WTC11 (cell line): ENCODE measurements at regions not wholly inside any gene's neighbourhood (a gene's known extent, or its start where the extent isn't known, plus 50 kb on each side); places are given as distances from the start of the nearest gene placed in this dataset.

ENCODE experiments used
- CREB1 ChIP-seq: sonication (generic); formaldehyde crosslinking; IDR thresholded peaks from 2 replicates; pipeline ENCODE4 v1.8.0; 2023; ENCODE audit warnings: mild to moderate bottlenecking, missing genetic modification reagents
- CTCF ChIP-seq: fragments of 200-600 bp; IDR thresholded peaks from 2 replicates; pipeline ENCODE4 v1.8.0; 2022; ENCODE audit warnings: antibody characterized with exemption
- NFYB ChIP-seq: sonication (generic); formaldehyde crosslinking; conservative IDR thresholded peaks from 2 replicates; pipeline ENCODE4 v1.8.0; 2022; ENCODE audit warnings: low read depth, missing genetic modification reagents
- TEAD4 ChIP-seq: sonication (generic); formaldehyde crosslinking; IDR thresholded peaks from 2 replicates; pipeline ENCODE4 v1.8.0; 2022; ENCODE audit warnings: mild to moderate bottlenecking, missing genetic modification reagents
- TP53 ChIP-seq: sonication (generic); formaldehyde crosslinking; IDR thresholded peaks from 2 replicates; pipeline ENCODE4 v1.8.1; 2023; ENCODE audit warnings: mild to moderate bottlenecking, missing genetic modification reagents
- TF ChIP-seq, protein P1 (sequence below): sonication (generic); formaldehyde crosslinking; IDR thresholded peaks from 2 replicates; pipeline ENCODE4 v1.8.1; 2022; ENCODE audit warnings: mild to moderate bottlenecking, moderate library complexity, missing genetic modification reagents
- TF ChIP-seq, protein P2 (sequence below): sonication (generic); formaldehyde crosslinking; IDR thresholded peaks from 2 replicates; pipeline ENCODE4 v1.8.0; 2023; ENCODE audit warnings: missing genetic modification reagents, mild to moderate bottlenecking, borderline replicate concordance
- TF ChIP-seq, protein P3 (sequence below): fragments of 250-450 bp; sonication (Bioruptor Pico); IDR thresholded peaks from 2 replicates; pipeline ENCODE4 v1.8.0; 2021; ENCODE audit warnings: mild to moderate bottlenecking

GRCh38 chr2:37865640-37866039 lies 59.4 kb upstream of the RMDN2 start:
- no peak for TF ChIP-seq CREB1
- no peak for TF ChIP-seq CTCF
- TF ChIP-seq, protein P1, sequence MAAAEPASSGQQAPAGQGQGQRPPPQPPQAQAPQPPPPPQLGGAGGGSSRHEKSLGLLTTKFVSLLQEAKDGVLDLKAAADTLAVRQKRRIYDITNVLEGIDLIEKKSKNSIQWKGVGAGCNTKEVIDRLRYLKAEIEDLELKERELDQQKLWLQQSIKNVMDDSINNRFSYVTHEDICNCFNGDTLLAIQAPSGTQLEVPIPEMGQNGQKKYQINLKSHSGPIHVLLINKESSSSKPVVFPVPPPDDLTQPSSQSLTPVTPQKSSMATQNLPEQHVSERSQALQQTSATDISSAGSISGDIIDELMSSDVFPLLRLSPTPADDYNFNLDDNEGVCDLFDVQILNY: no peak
- TF ChIP-seq TP53 (CRISPR knock-in tag): no peak
- TF ChIP-seq, protein P2, sequence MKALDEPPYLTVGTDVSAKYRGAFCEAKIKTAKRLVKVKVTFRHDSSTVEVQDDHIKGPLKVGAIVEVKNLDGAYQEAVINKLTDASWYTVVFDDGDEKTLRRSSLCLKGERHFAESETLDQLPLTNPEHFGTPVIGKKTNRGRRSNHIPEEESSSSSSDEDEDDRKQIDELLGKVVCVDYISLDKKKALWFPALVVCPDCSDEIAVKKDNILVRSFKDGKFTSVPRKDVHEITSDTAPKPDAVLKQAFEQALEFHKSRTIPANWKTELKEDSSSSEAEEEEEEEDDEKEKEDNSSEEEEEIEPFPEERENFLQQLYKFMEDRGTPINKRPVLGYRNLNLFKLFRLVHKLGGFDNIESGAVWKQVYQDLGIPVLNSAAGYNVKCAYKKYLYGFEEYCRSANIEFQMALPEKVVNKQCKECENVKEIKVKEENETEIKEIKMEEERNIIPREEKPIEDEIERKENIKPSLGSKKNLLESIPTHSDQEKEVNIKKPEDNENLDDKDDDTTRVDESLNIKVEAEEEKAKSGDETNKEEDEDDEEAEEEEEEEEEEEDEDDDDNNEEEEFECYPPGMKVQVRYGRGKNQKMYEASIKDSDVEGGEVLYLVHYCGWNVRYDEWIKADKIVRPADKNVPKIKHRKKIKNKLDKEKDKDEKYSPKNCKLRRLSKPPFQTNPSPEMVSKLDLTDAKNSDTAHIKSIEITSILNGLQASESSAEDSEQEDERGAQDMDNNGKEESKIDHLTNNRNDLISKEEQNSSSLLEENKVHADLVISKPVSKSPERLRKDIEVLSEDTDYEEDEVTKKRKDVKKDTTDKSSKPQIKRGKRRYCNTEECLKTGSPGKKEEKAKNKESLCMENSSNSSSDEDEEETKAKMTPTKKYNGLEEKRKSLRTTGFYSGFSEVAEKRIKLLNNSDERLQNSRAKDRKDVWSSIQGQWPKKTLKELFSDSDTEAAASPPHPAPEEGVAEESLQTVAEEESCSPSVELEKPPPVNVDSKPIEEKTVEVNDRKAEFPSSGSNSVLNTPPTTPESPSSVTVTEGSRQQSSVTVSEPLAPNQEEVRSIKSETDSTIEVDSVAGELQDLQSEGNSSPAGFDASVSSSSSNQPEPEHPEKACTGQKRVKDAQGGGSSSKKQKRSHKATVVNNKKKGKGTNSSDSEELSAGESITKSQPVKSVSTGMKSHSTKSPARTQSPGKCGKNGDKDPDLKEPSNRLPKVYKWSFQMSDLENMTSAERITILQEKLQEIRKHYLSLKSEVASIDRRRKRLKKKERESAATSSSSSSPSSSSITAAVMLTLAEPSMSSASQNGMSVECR (CRISPR knock-in tag): no peak
- TF ChIP-seq, protein P3, sequence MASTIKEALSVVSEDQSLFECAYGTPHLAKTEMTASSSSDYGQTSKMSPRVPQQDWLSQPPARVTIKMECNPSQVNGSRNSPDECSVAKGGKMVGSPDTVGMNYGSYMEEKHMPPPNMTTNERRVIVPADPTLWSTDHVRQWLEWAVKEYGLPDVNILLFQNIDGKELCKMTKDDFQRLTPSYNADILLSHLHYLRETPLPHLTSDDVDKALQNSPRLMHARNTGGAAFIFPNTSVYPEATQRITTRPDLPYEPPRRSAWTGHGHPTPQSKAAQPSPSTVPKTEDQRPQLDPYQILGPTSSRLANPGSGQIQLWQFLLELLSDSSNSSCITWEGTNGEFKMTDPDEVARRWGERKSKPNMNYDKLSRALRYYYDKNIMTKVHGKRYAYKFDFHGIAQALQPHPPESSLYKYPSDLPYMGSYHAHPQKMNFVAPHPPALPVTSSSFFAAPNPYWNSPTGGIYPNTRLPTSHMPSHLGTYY (CRISPR knock-in tag): no peak
- no peak for TF ChIP-seq TEAD4
- no peak for TF ChIP-seq NFYB (CRISPR knock-in tag)
